ENCODE measurements at regions not wholly inside any gene's neighbourhood (a gene's known extent, or its start where the extent isn't known, plus 50 kb on each side); places are given as distances from the start of the nearest gene placed in this dataset.

DNA sequence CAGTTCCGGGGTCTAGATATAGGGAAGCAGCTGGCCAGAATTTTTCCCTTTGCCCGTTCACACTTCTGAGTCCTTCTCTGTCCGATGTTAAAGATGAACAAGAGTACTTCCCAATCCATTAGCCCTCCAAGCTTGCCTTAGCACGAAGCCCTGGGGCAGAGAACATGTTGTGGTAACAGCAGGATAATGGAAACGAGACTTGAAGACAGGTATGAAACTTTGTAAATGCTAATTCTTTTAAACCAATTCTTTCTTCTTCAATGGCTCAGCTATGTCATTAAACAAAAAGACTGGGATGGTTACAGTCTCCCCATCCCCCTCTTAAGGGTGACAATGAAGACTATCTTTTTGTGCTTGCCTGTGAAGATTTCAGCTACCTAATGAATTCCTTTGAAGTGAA is 218.5 kb downstream of the PLA2G4A start:
- in situ Hi-C loops (cut with MboI; ENCODE audit: low sequenced_read_pairs, unreplicated experiment): no loop called here
- no peak for DNase-seq (ENCODE audit: low spot score)
- TF ChIP-seq, protein P1, sequence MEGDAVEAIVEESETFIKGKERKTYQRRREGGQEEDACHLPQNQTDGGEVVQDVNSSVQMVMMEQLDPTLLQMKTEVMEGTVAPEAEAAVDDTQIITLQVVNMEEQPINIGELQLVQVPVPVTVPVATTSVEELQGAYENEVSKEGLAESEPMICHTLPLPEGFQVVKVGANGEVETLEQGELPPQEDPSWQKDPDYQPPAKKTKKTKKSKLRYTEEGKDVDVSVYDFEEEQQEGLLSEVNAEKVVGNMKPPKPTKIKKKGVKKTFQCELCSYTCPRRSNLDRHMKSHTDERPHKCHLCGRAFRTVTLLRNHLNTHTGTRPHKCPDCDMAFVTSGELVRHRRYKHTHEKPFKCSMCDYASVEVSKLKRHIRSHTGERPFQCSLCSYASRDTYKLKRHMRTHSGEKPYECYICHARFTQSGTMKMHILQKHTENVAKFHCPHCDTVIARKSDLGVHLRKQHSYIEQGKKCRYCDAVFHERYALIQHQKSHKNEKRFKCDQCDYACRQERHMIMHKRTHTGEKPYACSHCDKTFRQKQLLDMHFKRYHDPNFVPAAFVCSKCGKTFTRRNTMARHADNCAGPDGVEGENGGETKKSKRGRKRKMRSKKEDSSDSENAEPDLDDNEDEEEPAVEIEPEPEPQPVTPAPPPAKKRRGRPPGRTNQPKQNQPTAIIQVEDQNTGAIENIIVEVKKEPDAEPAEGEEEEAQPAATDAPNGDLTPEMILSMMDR (IDR thresholded peaks at IDR 0.05; ENCODE audit: borderline replicate concordance, control extremely low read depth, extremely low read depth, insufficient read depth, missing control alignments): no peak

DNA sequence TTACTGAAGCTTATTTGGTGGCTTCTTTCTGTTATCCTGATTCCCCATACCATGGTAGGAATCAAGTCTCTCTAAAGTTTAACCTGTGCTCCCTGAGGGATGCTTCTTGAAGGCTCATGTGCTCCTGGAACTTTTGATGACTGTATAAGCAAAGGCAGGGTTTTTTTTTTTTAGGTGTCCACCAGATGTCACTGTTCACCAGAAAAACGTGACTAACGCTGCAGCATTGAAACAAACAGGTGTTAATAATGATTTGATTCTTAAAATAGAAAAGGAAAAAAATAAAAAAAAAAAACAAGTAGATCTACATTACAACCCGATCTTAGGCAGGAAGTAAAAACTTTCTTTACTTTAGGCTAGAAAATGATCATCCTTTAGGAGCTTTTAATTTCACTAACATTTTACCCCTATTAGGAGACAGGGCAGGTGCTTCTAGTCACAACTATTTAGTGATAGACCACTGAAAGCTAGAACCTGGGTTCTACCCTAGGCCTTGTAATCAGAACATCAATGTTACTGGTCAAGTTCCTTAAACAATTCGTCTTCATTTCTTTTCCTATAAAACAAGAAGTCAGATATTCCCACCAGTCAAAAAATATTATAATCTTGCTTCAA is 223.0 kb downstream of the PLA2G4A start:
- peak; percentile 29 for DNase-seq (ENCODE audit: low spot score)
- TF ChIP-seq, protein P1 (IDR thresholded peaks at IDR 0.05; ENCODE audit: borderline replicate concordance, control extremely low read depth, extremely low read depth, insufficient read depth, missing control alignments): no peak
- in situ Hi-C loops (cut with MboI; ENCODE audit: low sequenced_read_pairs, unreplicated experiment): no loop called here

DNA sequence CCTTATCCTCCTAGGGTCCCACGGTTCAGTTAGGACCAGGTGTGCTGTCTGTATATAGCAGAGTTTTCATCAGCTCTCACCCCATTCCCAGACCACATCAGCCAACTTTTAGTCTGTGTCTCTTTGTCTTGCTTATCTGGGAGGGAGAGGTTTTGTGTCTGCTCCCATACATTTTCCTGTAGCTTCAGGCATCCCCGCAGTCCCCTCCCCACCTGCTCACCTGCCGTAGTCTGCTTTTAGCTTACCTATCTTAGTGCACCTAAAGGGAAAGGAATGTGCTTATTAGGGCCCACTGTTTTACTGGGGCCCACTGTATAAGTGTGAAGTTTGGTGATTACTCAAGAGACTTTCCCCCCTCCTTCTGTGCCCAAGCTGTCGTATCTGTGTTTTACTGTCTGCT is 225.1 kb downstream of the PLA2G4A start:
- DNase-seq (ENCODE audit: low spot score): no peak
- TF ChIP-seq, protein P1 (IDR thresholded peaks at IDR 0.05; ENCODE audit: borderline replicate concordance, control extremely low read depth, extremely low read depth, insufficient read depth, missing control alignments): no peak
- in situ Hi-C loops (cut with MboI; ENCODE audit: low sequenced_read_pairs, unreplicated experiment): no loop called here

DNA sequence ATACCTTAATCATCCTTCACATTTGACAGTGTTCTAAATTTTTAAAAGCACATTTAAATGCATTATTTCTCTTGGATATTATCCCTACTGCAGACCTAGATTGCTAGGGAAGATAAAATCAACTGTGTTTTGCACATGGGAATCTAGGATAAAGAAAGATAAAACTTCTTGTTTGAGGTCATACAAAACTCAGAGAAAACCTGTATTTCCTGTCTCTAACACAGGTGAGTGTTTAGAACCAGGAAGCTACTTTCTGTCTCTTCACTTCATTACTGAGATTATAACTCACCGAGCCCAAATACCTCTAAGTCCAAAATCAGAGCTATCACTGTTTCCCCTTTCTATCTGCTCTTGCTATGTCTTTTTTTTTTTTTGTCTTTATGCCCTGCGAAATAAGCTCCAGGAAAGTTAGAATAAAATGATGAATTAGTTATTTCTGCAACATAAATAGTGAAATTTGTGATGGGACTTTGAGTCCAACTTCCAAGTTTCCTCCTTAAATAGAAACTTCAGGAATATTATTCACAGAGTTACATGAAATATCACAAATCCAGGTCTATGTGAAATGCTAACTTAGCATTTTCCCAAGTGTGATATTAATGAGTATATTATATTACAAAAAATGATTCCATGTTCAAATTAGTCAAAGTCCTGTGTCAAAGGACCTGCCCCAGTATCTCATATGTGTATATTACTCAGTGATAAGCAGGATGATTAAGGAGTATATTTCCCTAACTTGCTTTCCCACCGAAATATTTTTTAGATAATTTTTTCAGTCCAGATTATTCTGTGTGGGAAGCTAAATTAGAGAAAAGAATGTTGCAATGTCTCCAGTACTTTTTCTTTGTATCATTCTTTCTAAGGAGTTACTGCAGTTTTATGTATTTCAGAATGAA is 226.4 kb downstream of the PLA2G4A start:
- no peak for DNase-seq (ENCODE audit: low spot score)
- in situ Hi-C loops (cut with MboI; ENCODE audit: low sequenced_read_pairs, unreplicated experiment): no loop called here

DNA sequence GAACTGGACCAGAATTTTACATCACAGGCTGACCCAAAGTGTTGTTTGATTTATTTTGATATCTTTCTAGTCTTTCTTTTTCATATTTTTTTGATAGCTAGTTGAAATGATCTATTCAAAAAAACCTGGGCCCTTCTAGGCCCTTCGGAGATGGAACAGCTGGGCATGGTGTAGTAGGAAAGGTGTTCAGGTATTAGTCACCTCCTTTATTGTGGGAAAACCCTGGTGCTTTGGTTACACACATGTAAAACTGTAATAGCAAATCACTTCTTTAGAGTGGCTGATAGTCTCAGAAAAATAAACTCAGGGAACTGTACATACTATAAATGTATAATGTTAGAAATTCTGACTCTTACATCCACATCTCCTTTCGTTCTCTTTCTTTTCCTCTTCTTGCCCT is 234.5 kb downstream of the PLA2G4A start:
- TF ChIP-seq, protein P1 (IDR thresholded peaks at IDR 0.05; ENCODE audit: borderline replicate concordance, control extremely low read depth, extremely low read depth, insufficient read depth, missing control alignments): no peak
- in situ Hi-C loops (cut with MboI; ENCODE audit: low sequenced_read_pairs, unreplicated experiment): no loop called here
- no peak for DNase-seq (ENCODE audit: low spot score)

More for the DNA sequence above, 226.4 kb downstream of the PLA2G4A start:
- TF ChIP-seq, protein P1 (IDR thresholded peaks at IDR 0.05; ENCODE audit: borderline replicate concordance, control extremely low read depth, extremely low read depth, insufficient read depth, missing control alignments): no peak

DNA sequence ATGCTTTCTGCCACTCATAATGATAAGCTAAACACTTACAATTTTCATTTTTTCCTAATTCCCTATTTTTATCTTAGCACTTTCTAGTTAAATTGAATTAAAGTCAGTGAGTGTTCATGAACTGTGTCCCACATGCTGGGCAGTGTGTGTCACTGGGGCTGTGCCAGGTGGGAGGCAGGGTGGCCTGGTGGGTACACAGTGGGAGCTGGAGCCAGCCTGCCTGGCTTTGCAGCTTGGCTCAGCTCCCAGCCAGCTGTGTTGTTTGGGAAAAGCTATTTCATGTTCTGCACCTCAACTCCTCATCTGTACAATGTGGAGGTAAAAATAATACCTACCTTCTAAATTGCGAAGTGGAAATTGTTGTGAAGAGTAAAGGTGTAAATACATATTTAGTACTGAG is 238.4 kb downstream of the PLA2G4A start:
- in situ Hi-C loops (cut with MboI; ENCODE audit: low sequenced_read_pairs, unreplicated experiment): no loop called here
- TF ChIP-seq, protein P1 (IDR thresholded peaks at IDR 0.05; ENCODE audit: borderline replicate concordance, control extremely low read depth, extremely low read depth, insufficient read depth, missing control alignments): no peak
- DNase-seq (ENCODE audit: low spot score): no peak

All from GM13976 (cell line).